GM12878 (cell line): ENCODE measurements at regions not wholly inside any gene's neighbourhood (a gene's known extent, or its start where the extent isn't known, plus 50 kb on each side); places are given as distances from the start of the nearest gene placed in this dataset.

Experiments
- ATAC-seq: fragments of 200-7000 bp; cut with Tn5 transposase; 3 replicates; pipeline ENCODE4 v1.9.1; 2020; ENCODE audit warnings: mild to moderate bottlenecking, moderate library complexity
- BruUV-seq: library from RNA; stranded (reverse); fragments of 400-500 nt; replicated peaks from 2 replicates; lab custom pipeline; 2021; lab: Mats Ljungman, UMichigan
- CTCF ChIA-PET: fragments of 300-600 bp; sonication (Branson Sonifier 250); formaldehyde crosslinking; extraction: SDS; loops from one replicate; lab custom pipeline; 2021; ENCODE audit warnings: inconsistent platforms; lab: Yijun Ruan, JAX
- POLR2A ChIA-PET: fragments of 350-600 bp; formaldehyde crosslinking; extraction: SDS; loops from one replicate; lab custom pipeline; 2021; ENCODE audit warnings: inconsistent platforms; lab: Charles Lee
- RAD21 ChIA-PET: fragments of 300-600 bp; sonication (Branson Sonifier 250); formaldehyde crosslinking; loops from one replicate; lab custom pipeline; 2023; ENCODE audit warnings: antibody characterized with exemption; ENCODE audit not compliant: unreplicated experiment; lab: Charles Lee
- SMC1A ChIA-PET: fragments of 300-600 bp; sonication (Branson Sonifier 250); formaldehyde crosslinking; loops from one replicate; lab custom pipeline; 2023; ENCODE audit not compliant: unreplicated experiment, uncharacterized antibody; lab: Charles Lee
- DNase-seq: peaks from one replicate; pipeline ENCODE4 v3.0.0-alpha.2; 2011; ENCODE audit warnings: low read depth, low spot score
- FAIRE-seq: peaks from 3 replicates; lab custom pipeline; 2011; peaks lifted over from hg19 to GRCh38; lab: Jason Lieb, UNC
- H2AFZ ChIP-seq: 2 replicates; pipeline ENCODE4 v1.6.0; 2011; ENCODE audit warnings: low read depth, low read length, control low read depth; ENCODE audit not compliant: control insufficient read depth
- H3K27ac ChIP-seq: 2 replicates; pipeline ENCODE4 v1.5.1; 2011; ENCODE audit warnings: control low read depth; ENCODE audit not compliant: control insufficient read depth, insufficient read depth
- H3K27me3 ChIP-seq, 2 experiments: replicated peaks in 1 of 2; 2 replicates each; pipeline versions ENCODE4 v1.6.0 to v1.6.1; 2011; ENCODE audit warnings: low read length in 1 of 2; ENCODE audit not compliant: control insufficient read depth in 2 of 2, insufficient read depth in 2 of 2
- H3K36me3 ChIP-seq, 2 experiments: 2 replicates each; pipeline ENCODE4 v1.5.1; 2011; ENCODE audit warnings: low read length in 1 of 2; ENCODE audit not compliant: control insufficient read depth in 2 of 2, insufficient read depth in 2 of 2
- H3K4me1 ChIP-seq: 2 replicates; pipeline ENCODE4 v1.6.1; 2011; ENCODE audit warnings: mild to moderate bottlenecking, low read length, moderate library complexity, mixed read lengths; ENCODE audit not compliant: control insufficient read depth, insufficient read depth
- H3K4me2 ChIP-seq: 2 replicates; pipeline ENCODE4 v1.6.0; 2011; ENCODE audit warnings: control low read depth; ENCODE audit not compliant: control insufficient read depth, insufficient read depth
- H3K4me3 ChIP-seq: fragments of 200-600 bp; sonication (generic); 2 replicates; pipeline ENCODE4 v1.5.1; 2016
- H3K79me2 ChIP-seq: 2 replicates; pipeline ENCODE4 v1.6.0; 2011; ENCODE audit warnings: low read length; ENCODE audit not compliant: control insufficient read depth, insufficient read depth
- H3K9ac ChIP-seq: 2 replicates; pipeline ENCODE4 v1.8.0; 2011; ENCODE audit warnings: low read length, control low read depth, mixed read lengths; ENCODE audit not compliant: control insufficient read depth, insufficient read depth
- H3K9me3 ChIP-seq: replicated peaks from 3 replicates; pipeline ENCODE4 v1.5.1; 2011; ENCODE audit warnings: mild to moderate bottlenecking, low read length; ENCODE audit not compliant: control insufficient read depth, insufficient read depth
- H4K20me1 ChIP-seq: 2 replicates; pipeline ENCODE4 v1.6.0; 2011; ENCODE audit not compliant: control insufficient read depth, insufficient read depth
- CHD1 ChIP-seq: IDR thresholded peaks from 2 replicates; pipeline ENCODE4 v1.6.1; 2012; ENCODE audit warnings: low read depth, low read length, improper control_type of control experiment
- CHD4 ChIP-seq: fragments of 200-600 bp; sonication (generic); IDR thresholded peaks from 2 replicates; pipeline ENCODE4 v1.6.1; 2016; ENCODE audit warnings: mild to moderate bottlenecking
- DPF2 ChIP-seq: fragments of 450-650 bp; IDR thresholded peaks from 2 replicates; pipeline ENCODE4 v1.6.1; 2017; ENCODE audit warnings: mild to moderate bottlenecking
- E2F8 ChIP-seq: fragments of 450-650 bp; IDR thresholded peaks from 2 replicates; pipeline ENCODE4 v1.6.1; 2018; ENCODE audit warnings: mild to moderate bottlenecking, low read depth, moderate library complexity; ENCODE audit not compliant: partially characterized antibody
- ETV6 ChIP-seq, 2 experiments: fragments of 450-650 bp in 1 of 2; IDR thresholded peaks in 1 of 2; conservative IDR thresholded peaks in 1 of 2; 2 replicates each; pipeline ENCODE4 v1.6.1; 2014; ENCODE audit warnings: antibody characterized with exemption in 1 of 2, borderline replicate concordance in 1 of 2, low read depth in 1 of 2, mild to moderate bottlenecking in 1 of 2, moderate library complexity in 1 of 2
- HDGF ChIP-seq: fragments of 450-650 bp; IDR thresholded peaks from 2 replicates; pipeline ENCODE4 v1.6.1; 2016; ENCODE audit warnings: antibody characterized with exemption
- MXI1 ChIP-seq: fragments of 150-350 bp; IDR thresholded peaks from 2 replicates; pipeline ENCODE4 v1.6.1; 2011; ENCODE audit warnings: low read depth, mild to moderate bottlenecking, inconsistent platforms, low read length, improper control_type of control experiment
- PML ChIP-seq: IDR thresholded peaks from 2 replicates; pipeline ENCODE4 v1.6.1; 2012; ENCODE audit warnings: low read length, inconsistent platforms
- RUNX3 ChIP-seq: IDR thresholded peaks from 2 replicates; pipeline ENCODE4 v1.6.1; 2012; ENCODE audit warnings: low read length, inconsistent platforms
- YBX1 ChIP-seq: fragments of 450-650 bp; IDR thresholded peaks from 2 replicates; pipeline ENCODE4 v1.6.1; 2016; ENCODE audit warnings: antibody characterized with exemption
- YY1 ChIP-seq: IDR thresholded peaks from 2 replicates; pipeline ENCODE4 v1.6.1; 2011; ENCODE audit warnings: low read depth, mild to moderate bottlenecking, low read length
- WGBS: methylation state at CpG from one replicate; pipeline ENCODE4 v1.1.6; 2016; ENCODE audit warnings: low lambda C conversion rate; ENCODE audit not compliant: insufficient replicate concordance, insufficient coverage; ENCODE audit errors: missing lambda C conversion rate; 5-methylcytosine and 5-hydroxymethylcytosine counted together
- in situ Hi-C: fragments of 300-500 bp; cut with MboI; formaldehyde crosslinking; loops from 9 replicates; pipeline ENCODE4 v1.14.3; 2018; ENCODE audit warnings: mixed read lengths
- intact Hi-C: fragments of 100-400 bp; cut with micrococcal nuclease; formaldehyde crosslinking; loops from one replicate; pipeline ENCODE4 v1.14.2; 2022; ENCODE audit not compliant: unreplicated experiment
- TF ChIP-seq, protein P1 (sequence below): fragments of 450-650 bp; IDR thresholded peaks from 2 replicates; pipeline ENCODE4 v1.6.1; 2016; ENCODE audit warnings: mild to moderate bottlenecking, moderate library complexity, borderline replicate concordance
- TF ChIP-seq, protein P2 (sequence below): fragments of 450-650 bp; IDR thresholded peaks from 2 replicates; pipeline ENCODE4 v1.6.1; 2016; ENCODE audit warnings: mild to moderate bottlenecking

DNA sequence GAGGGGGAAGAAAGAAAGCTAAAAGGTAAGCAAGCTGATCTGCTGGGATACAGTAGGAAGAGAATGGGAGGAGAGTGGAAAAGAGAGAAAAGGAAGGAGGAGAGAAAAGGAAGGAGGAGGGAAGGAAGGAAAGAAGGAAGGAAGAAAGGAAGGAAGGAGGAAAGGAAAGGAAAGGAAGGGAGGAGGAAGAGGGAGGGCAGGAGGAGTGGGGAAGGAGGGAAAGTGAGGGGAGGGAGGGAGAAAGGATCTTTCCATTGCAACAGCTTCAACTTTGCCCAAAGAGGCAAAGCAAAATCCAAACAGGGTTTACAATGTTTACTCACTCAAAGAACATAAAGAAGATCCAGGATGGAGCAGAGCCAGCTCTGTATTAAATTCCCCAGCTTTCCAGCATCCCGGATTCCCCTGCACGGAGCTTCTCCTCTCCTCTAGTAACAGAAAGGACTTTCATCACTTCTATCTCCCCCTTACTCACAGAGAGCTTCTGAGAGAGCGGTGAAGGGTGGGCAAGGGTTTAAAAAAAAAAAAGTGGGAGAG, 494.2 kb upstream of the PROK2 start:
- CTCF ChIA-PET, result interaction anchor here (0.7 to 1.0 kb wide), 2 partner anchors 13 to 348 kb away, joined by 3 to 4 read pairs; no protein-coding TSS in a partner anchor

More for the DNA sequence above, 494.2 kb upstream of the PROK2 start:
- ATAC-seq (no peak), FAIRE-seq (no peak), DNase-seq (no peak)
- in situ Hi-C loops, result no loop called here
- no TSS peak for BruUV-seq
- peaks cover 14% of the 10 kb centered on the region for H3K4me1 ChIP-seq
- H3K4me2 ChIP-seq, result no peak overlapping the region
- no peak overlapping the region for H3K27ac ChIP-seq
- H3K27me3 ChIP-seq, result no peaks in the 10 kb centered on the region
- TF ChIP-seq YY1, result no peak
- TF ChIP-seq, protein P1, sequence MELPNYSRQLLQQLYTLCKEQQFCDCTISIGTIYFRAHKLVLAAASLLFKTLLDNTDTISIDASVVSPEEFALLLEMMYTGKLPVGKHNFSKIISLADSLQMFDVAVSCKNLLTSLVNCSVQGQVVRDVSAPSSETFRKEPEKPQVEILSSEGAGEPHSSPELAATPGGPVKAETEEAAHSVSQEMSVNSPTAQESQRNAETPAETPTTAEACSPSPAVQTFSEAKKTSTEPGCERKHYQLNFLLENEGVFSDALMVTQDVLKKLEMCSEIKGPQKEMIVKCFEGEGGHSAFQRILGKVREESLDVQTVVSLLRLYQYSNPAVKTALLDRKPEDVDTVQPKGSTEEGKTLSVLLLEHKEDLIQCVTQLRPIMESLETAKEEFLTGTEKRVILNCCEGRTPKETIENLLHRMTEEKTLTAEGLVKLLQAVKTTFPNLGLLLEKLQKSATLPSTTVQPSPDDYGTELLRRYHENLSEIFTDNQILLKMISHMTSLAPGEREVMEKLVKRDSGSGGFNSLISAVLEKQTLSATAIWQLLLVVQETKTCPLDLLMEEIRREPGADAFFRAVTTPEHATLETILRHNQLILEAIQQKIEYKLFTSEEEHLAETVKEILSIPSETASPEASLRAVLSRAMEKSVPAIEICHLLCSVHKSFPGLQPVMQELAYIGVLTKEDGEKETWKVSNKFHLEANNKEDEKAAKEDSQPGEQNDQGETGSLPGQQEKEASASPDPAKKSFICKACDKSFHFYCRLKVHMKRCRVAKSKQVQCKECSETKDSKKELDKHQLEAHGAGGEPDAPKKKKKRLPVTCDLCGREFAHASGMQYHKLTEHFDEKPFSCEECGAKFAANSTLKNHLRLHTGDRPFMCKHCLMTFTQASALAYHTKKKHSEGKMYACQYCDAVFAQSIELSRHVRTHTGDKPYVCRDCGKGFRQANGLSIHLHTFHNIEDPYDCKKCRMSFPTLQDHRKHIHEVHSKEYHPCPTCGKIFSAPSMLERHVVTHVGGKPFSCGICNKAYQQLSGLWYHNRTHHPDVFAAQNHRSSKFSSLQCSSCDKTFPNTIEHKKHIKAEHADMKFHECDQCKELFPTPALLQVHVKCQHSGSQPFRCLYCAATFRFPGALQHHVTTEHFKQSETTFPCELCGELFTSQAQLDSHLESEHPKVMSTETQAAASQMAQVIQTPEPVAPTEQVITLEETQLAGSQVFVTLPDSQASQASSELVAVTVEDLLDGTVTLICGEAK, result no peak
- TF ChIP-seq CHD4, result no peak
- no peak for TF ChIP-seq MXI1
- TF ChIP-seq, protein P2, sequence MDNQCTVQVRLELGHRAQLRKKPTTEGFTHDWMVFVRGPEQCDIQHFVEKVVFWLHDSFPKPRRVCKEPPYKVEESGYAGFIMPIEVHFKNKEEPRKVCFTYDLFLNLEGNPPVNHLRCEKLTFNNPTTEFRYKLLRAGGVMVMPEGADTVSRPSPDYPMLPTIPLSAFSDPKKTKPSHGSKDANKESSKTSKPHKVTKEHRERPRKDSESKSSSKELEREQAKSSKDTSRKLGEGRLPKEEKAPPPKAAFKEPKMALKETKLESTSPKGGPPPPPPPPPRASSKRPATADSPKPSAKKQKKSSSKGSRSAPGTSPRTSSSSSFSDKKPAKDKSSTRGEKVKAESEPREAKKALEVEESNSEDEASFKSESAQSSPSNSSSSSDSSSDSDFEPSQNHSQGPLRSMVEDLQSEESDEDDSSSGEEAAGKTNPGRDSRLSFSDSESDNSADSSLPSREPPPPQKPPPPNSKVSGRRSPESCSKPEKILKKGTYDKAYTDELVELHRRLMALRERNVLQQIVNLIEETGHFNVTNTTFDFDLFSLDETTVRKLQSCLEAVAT, result no peak
- TF ChIP-seq YBX1, result no peak
- TF ChIP-seq ETV6 (conservative IDR thresholded peaks at IDR 0.05 in 1 of 2, IDR thresholded peaks at IDR 0.05 in 1 of 2; ENCODE audit: borderline replicate concordance in 1 of 2, low read depth in 1 of 2), result no peak
- TF ChIP-seq HDGF, result no peak
- TF ChIP-seq PML, result no peak
- no peak for TF ChIP-seq E2F8
- TF ChIP-seq DPF2, result no peak
- no peak for TF ChIP-seq CHD1
- TF ChIP-seq RUNX3, result no peak
- 68% methylated on average over 3 of the region's 3 CpGs for WGBS
- no peak overlapping the region for H3K4me3 ChIP-seq
- H3K9ac ChIP-seq, result no peak overlapping the region
- ChIA-PET POLR2A (no interaction called here), SMC1A (interaction anchor here (1.1 to 2.5 kb wide), 2 partner anchors 14 to 16 kb away, joined by 3 to 13 read pairs; no protein-coding TSS in a partner anchor), RAD21 (interaction anchor here (0.6 kb wide), 2 partner anchors 116 to 196 kb away, joined by 3 read pairs; no protein-coding TSS in a partner anchor)
- no peak overlapping the region for H2AFZ ChIP-seq
- peaks cover 1% of the 10 kb centered on the region; the same call in 1 of the 3 replicates for H3K9me3 ChIP-seq
- no peaks in the 10 kb centered on the region for H4K20me1 ChIP-seq
- no peaks in the 10 kb centered on the region for H3K36me3 ChIP-seq
- intact Hi-C loops, result loop anchor here (5.0 kb wide), 1 partner anchor 543 kb away; no protein-coding TSS in a partner anchor
- no peaks in the 10 kb centered on the region for H3K79me2 ChIP-seq
